Upper lobe of right lung (tissue), 1 donor: ENCODE measurements at regions not wholly inside any gene's neighbourhood (a gene's known extent, or its start where the extent isn't known, plus 50 kb on each side); places are given as distances from the start of the nearest gene placed in this dataset.

Experiments used
- ATAC-seq: fragments of 200-7000 bp; cut with Tn5 transposase; one replicate; pipeline ENCODE4 v1.9.1; 2020; ENCODE audit warnings: mild to moderate bottlenecking, moderate library complexity
- DNase-seq: peaks from one replicate; pipeline ENCODE4 v3.0.0-alpha.2; 2020
- H3K27ac ChIP-seq: fragments of 200-600 bp; one replicate; pipeline ENCODE4 v1.8.0; 2022
- H3K27me3 ChIP-seq: fragments of 200-600 bp; one replicate; pipeline ENCODE4 v1.8.0; 2022; ENCODE audit warnings: mild to moderate bottlenecking
- H3K36me3 ChIP-seq: fragments of 200-600 bp; one replicate; pipeline ENCODE4 v1.8.0; 2022
- H3K4me1 ChIP-seq: fragments of 200-600 bp; one replicate; pipeline ENCODE4 v1.8.0; 2022
- H3K4me3 ChIP-seq: fragments of 200-600 bp; one replicate; pipeline ENCODE4 v1.8.0; 2022; ENCODE audit warnings: mild to moderate bottlenecking
- H3K9me3 ChIP-seq: fragments of 200-600 bp; one replicate; pipeline ENCODE4 v1.8.0; 2022
- CTCF ChIP-seq: fragments of 200-600 bp; IDR thresholded peaks from one replicate; pipeline ENCODE4 v1.8.0; 2022; ENCODE audit warnings: antibody characterized with exemption
- intact Hi-C: fragments of 100-400 bp; cut with DNase I; formaldehyde crosslinking; loops from one replicate; pipeline ENCODE4 v1.11.0; 2022
- donor health status: DM: no; HTN: yes; CAD: no; lungs with severe emphysema.

DNA sequence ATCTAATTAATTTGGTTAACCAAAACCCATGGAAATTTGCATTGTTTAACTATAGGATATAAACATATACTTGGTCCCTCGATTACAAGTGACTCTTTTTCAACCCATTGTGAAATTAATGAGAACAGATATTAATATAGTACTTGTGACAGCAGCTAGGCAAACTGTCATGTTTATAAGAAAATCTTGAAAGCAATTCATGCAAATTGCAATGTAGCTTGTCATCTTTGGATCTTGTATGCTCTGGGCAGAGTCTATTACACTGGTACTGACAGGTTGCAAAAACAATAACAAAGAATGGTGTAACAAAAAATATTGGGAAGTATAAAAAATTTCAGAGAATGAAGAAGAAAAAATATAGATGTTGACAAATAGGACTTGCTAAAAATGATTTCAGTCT, 941.0 kb downstream of the DNAH5 start:
- H3K36me3 ChIP-seq: no peaks in the 10 kb centered on the region
- DNase-seq (no peak), ATAC-seq (no peak)
- H3K27ac ChIP-seq: no peak overlapping the region
- no peaks in the 10 kb centered on the region for H3K27me3 ChIP-seq
- intact Hi-C loops: no loop called here
- no peaks in the 10 kb centered on the region for H3K9me3 ChIP-seq
- no peak overlapping the region for H3K4me3 ChIP-seq
- no peak for TF ChIP-seq CTCF
- no peaks in the 10 kb centered on the region for H3K4me1 ChIP-seq

GRCh38 chr5:12999667-13000066, 944.8 kb downstream of the DNAH5 start:
- Histone ChIP-seq H3K4me3 (no peak overlapping the region), H3K27me3 (no peaks in the 10 kb centered on the region), H3K36me3 (no peaks in the 10 kb centered on the region), H3K27ac (no peak overlapping the region), H3K9me3 (no peaks in the 10 kb centered on the region), H3K4me1 (no peaks in the 10 kb centered on the region)
- ATAC-seq: no peak
- no peak for DNase-seq
- intact Hi-C loops: no loop called here
- no peak for TF ChIP-seq CTCF

- Histone ChIP-seq H3K9me3 (no peaks in the 10 kb centered on the region), H3K36me3 (no peaks in the 10 kb centered on the region), H3K27me3 (no peaks in the 10 kb centered on the region), H3K4me3 (no peak overlapping the region), H3K4me1 (no peaks in the 10 kb centered on the region), H3K27ac (no peak overlapping the region)
- TF ChIP-seq CTCF: no peak
- ATAC-seq (no peak), DNase-seq (no peak)
- intact Hi-C loops: no loop called here
Measured at GRCh38 chr5:12985142-12985541, 959.3 kb downstream of the DNAH5 start.

DNA sequence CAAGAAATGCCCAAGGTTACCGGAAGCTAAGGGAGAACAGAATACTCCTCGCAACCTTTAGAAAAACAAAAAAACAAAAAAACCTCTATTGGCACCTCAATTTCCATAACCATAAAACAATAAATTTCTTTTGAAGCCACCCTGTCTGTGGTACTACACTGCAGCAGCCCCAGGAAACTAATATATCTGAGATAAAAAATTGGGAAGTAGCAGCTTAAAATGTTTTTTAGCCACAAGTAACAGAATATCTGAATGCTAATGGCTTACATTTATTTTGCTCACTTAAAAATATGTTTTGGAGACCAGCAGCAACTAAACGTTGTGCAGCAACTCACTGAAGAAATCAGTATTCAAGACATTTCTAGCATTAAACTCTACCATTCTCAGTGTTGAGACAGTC, 969.6 kb downstream of the DNAH5 start:
- Histone ChIP-seq H3K27me3 (no peaks in the 10 kb centered on the region), H3K9me3 (no peaks in the 10 kb centered on the region), H3K36me3 (no peaks in the 10 kb centered on the region), H3K4me1 (no peaks in the 10 kb centered on the region), H3K4me3 (no peak overlapping the region), H3K27ac (no peak overlapping the region)
- TF ChIP-seq CTCF: no peak
- DNase-seq (no peak), ATAC-seq (no peak)
- intact Hi-C loops: no loop called here

DNA sequence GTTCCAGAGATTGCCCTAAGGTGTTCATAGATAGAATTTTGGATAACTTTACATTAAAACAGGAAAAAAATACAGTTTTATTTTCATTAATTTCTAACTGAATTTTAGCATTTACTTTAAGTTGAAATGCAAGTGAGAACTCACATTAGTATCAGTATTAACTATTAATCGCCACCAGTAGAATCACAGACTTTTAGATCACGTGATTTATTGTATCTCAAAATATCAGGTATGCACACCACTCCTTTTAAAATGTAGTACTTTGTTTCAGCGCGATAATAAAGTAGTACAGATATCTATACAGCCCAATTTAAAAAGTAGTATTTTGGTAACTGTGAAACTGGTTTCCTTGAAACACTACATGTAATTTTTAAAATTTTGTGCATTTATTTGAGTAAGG, 978.7 kb downstream of the DNAH5 start:
- ATAC-seq (no peak), DNase-seq (no peak)
- H3K36me3 ChIP-seq: no peaks in the 10 kb centered on the region
- no peak overlapping the region for H3K27ac ChIP-seq
- no peaks in the 10 kb centered on the region for H3K9me3 ChIP-seq
- TF ChIP-seq CTCF: no peak
- intact Hi-C loops: no loop called here
- H3K4me3 ChIP-seq: no peak overlapping the region
- H3K4me1 ChIP-seq: no peaks in the 10 kb centered on the region
- H3K27me3 ChIP-seq: no peaks in the 10 kb centered on the region

- no peaks in the 10 kb centered on the region for H3K9me3 ChIP-seq
- intact Hi-C loops: no loop called here
- DNase-seq (no peak), ATAC-seq (no peak)
- TF ChIP-seq CTCF: no peak
- no peaks in the 10 kb centered on the region for H3K36me3 ChIP-seq
- no peaks in the 10 kb centered on the region for H3K4me1 ChIP-seq
- no peaks in the 10 kb centered on the region for H3K27me3 ChIP-seq
- H3K27ac ChIP-seq: no peak overlapping the region
- H3K4me3 ChIP-seq: no peak overlapping the region
Measured at GRCh38 chr5:12959713-12960112, 984.8 kb downstream of the DNAH5 start.
